ENCODE measurements at regions not wholly inside any gene's neighbourhood (a gene's known extent, or its start where the extent isn't known, plus 50 kb on each side); places are given as distances from the start of the nearest gene placed in this dataset.

DNA sequence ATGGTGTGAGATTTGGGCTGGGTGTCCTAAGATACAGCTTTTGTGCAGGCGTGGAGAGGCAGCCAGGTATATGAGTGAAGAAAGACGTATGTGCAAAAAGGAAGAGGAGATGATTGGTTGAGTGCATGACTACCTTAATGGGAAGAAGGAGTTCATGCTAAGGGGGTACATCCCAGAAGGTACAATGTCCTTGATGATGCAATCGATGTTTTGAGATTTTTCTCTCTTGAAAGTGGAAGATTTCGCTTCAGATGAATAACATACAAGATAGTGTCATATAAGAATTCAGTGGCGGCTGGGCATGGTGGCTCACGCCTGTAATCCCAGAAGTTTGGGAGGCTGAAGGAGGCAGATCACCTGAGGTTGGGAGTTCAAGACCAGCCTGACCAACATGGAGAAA is 357.1 kb downstream of the KLF12 start (continued):
- TF ChIP-seq POLR2A (IDR thresholded peaks at IDR 0.05; ENCODE audit: borderline replicate concordance, extremely low read depth, insufficient read depth, insufficient read length), result no peak

DNA sequence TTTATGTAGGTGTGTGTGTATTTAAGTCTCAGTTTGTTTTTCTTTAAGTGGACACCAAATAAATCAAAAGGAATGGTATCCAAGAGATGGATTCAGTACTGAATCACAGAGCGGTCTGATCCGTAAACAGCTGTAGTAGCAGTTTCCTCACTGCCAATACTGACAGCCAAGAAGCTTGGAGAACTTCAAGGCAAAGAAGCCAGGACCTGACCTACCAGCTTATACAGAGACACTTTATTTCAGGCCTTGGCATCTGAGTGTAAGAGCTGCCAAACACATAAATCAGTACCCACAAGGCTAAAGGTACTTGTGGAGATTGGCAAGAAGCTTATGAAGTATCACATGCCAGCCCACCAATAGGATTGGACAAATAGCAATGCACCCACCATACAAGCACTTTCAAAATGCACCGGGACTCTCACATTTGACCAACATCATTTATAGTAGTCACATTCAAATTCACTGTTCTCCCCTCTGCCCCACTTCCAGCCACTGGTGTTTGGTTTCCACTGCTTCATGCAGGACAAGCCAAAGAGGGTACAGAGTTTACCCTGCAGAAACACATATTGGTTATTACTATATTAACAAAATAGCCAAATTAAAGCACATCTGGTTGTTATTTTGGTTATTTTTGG is 357.9 kb downstream of the KLF12 start:
- ATAC-seq, result no peak
- TF ChIP-seq CEBPB (IDR thresholded peaks at IDR 0.05; ENCODE audit: low read depth) (no peak), POLR2A (IDR thresholded peaks at IDR 0.05; ENCODE audit: borderline replicate concordance, extremely low read depth, insufficient read depth, insufficient read length) (no peak), FOSL1 (IDR thresholded peaks at IDR 0.05; ENCODE audit: low read depth) (no peak), YY1 (IDR thresholded peaks at IDR 0.05; ENCODE audit: extremely low read depth, insufficient replicate concordance, low read depth, low read length) (no peak), CBX3 (IDR thresholded peaks at IDR 0.05; ENCODE audit: low read depth) (no peak), EGR1 (IDR thresholded peaks at IDR 0.05; ENCODE audit: low read depth) (no peak), EZH2phosphoT487 (IDR thresholded peaks at IDR 0.05; ENCODE audit: borderline replicate concordance) (no peak), POLR2AphosphoS5 (IDR thresholded peaks at IDR 0.05; ENCODE audit: low read depth, low read length) (no peak), RAD21 (IDR thresholded peaks at IDR 0.05; ENCODE audit: low read depth) (no peak), ZNF274 (IDR thresholded peaks at IDR 0.05; ENCODE audit: low read depth, low read length) (no peak), SIN3A (IDR thresholded peaks at IDR 0.05; ENCODE audit: low read depth) (no peak), ZFX (IDR thresholded peaks at IDR 0.05) (no peak), TCF7L2 (IDR thresholded peaks at IDR 0.05; ENCODE audit: borderline replicate concordance, extremely low read depth, insufficient read depth, insufficient read length) (no peak), ELF1 (IDR thresholded peaks at IDR 0.05; ENCODE audit: borderline replicate concordance, low read depth) (no peak), JUND (IDR thresholded peaks at IDR 0.05) (no peak)
- TF ChIP-seq, protein P1, sequence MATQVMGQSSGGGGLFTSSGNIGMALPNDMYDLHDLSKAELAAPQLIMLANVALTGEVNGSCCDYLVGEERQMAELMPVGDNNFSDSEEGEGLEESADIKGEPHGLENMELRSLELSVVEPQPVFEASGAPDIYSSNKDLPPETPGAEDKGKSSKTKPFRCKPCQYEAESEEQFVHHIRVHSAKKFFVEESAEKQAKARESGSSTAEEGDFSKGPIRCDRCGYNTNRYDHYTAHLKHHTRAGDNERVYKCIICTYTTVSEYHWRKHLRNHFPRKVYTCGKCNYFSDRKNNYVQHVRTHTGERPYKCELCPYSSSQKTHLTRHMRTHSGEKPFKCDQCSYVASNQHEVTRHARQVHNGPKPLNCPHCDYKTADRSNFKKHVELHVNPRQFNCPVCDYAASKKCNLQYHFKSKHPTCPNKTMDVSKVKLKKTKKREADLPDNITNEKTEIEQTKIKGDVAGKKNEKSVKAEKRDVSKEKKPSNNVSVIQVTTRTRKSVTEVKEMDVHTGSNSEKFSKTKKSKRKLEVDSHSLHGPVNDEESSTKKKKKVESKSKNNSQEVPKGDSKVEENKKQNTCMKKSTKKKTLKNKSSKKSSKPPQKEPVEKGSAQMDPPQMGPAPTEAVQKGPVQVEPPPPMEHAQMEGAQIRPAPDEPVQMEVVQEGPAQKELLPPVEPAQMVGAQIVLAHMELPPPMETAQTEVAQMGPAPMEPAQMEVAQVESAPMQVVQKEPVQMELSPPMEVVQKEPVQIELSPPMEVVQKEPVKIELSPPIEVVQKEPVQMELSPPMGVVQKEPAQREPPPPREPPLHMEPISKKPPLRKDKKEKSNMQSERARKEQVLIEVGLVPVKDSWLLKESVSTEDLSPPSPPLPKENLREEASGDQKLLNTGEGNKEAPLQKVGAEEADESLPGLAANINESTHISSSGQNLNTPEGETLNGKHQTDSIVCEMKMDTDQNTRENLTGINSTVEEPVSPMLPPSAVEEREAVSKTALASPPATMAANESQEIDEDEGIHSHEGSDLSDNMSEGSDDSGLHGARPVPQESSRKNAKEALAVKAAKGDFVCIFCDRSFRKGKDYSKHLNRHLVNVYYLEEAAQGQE (IDR thresholded peaks at IDR 0.05; ENCODE audit: low read depth), result no peak
- TF ChIP-seq, protein P2, sequence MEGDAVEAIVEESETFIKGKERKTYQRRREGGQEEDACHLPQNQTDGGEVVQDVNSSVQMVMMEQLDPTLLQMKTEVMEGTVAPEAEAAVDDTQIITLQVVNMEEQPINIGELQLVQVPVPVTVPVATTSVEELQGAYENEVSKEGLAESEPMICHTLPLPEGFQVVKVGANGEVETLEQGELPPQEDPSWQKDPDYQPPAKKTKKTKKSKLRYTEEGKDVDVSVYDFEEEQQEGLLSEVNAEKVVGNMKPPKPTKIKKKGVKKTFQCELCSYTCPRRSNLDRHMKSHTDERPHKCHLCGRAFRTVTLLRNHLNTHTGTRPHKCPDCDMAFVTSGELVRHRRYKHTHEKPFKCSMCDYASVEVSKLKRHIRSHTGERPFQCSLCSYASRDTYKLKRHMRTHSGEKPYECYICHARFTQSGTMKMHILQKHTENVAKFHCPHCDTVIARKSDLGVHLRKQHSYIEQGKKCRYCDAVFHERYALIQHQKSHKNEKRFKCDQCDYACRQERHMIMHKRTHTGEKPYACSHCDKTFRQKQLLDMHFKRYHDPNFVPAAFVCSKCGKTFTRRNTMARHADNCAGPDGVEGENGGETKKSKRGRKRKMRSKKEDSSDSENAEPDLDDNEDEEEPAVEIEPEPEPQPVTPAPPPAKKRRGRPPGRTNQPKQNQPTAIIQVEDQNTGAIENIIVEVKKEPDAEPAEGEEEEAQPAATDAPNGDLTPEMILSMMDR (IDR thresholded peaks at IDR 0.05 in 2 of 3, conservative IDR thresholded peaks at IDR 0.05 in 1 of 3; ENCODE audit: borderline replicate concordance in 1 of 3, insufficient read depth in 1 of 3, low read depth in 2 of 3, low read length in 2 of 3), result no peak
- TF ChIP-seq, protein P3, sequence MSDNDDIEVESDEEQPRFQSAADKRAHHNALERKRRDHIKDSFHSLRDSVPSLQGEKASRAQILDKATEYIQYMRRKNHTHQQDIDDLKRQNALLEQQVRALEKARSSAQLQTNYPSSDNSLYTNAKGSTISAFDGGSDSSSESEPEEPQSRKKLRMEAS (IDR thresholded peaks at IDR 0.05), result no peak
- TF ChIP-seq, protein P4, sequence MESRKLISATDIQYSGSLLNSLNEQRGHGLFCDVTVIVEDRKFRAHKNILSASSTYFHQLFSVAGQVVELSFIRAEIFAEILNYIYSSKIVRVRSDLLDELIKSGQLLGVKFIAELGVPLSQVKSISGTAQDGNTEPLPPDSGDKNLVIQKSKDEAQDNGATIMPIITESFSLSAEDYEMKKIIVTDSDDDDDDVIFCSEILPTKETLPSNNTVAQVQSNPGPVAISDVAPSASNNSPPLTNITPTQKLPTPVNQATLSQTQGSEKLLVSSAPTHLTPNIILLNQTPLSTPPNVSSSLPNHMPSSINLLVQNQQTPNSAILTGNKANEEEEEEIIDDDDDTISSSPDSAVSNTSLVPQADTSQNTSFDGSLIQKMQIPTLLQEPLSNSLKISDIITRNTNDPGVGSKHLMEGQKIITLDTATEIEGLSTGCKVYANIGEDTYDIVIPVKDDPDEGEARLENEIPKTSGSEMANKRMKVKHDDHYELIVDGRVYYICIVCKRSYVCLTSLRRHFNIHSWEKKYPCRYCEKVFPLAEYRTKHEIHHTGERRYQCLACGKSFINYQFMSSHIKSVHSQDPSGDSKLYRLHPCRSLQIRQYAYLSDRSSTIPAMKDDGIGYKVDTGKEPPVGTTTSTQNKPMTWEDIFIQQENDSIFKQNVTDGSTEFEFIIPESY (IDR thresholded peaks at IDR 0.05; ENCODE audit: extremely low read depth, insufficient replicate concordance, low read length), result no peak
- Histone ChIP-seq H3K79me2 (ENCODE audit: insufficient read depth, low read length) (no peaks in the 10 kb centered on the region), H3K27ac (ENCODE audit: low read depth, low read length) (no peak overlapping the region), H4K20me1 (ENCODE audit: insufficient read depth) (no peaks in the 10 kb centered on the region), H3K9ac (ENCODE audit: low read length) (no peak overlapping the region), H3K4me1 (ENCODE audit: control insufficient read depth in 1 of 2, insufficient read depth in 2 of 2, low read length in 2 of 2) (no peaks in the 10 kb centered on the region), H3K4me2 (ENCODE audit: low read length) (no peak overlapping the region), H3K27me3 (ENCODE audit: insufficient read depth, low read length) (no peaks in the 10 kb centered on the region), H3K9me3 (ENCODE audit: control insufficient read depth in 1 of 2, insufficient read depth in 1 of 2, low read depth in 1 of 2, low read length in 2 of 2) (no peaks in the 10 kb centered on the region), H3K36me3 (ENCODE audit: control insufficient read depth in 1 of 2, insufficient read depth in 2 of 2, low read length in 2 of 2) (no peaks in the 10 kb centered on the region), H2AFZ (ENCODE audit: low read depth, low read length, poor library complexity, severe bottlenecking) (no peak overlapping the region), H3K4me3 (replicated peaks in 1 of 2; ENCODE audit: low read depth in 1 of 2, low read length in 2 of 2) (no peak overlapping the region), H3K9me2 (ENCODE audit: insufficient read depth) (no peaks in the 10 kb centered on the region)
- BruUV-seq (replicated peaks), result no TSS peak
- ChIA-PET CTCF (no interaction called here), POLR2A (no interaction called here), RAD21 (ENCODE audit: low non-redundant PET in 1 of 2, low total read pairs in 2 of 2, uncharacterized antibody in 2 of 2, unreplicated experiment in 2 of 2) (no interaction called here)
- DNase-seq (ENCODE audit: low read depth, low spot score), result no peak
- intact Hi-C loops (cut with micrococcal nuclease), result no loop called here

Data from HCT116 (cell line).